Thymus (tissue), 11 donors: ENCODE measurements at regions not wholly inside any gene's neighbourhood (a gene's known extent, or its start where the extent isn't known, plus 50 kb on each side); places are given as distances from the start of the nearest gene placed in this dataset.
"Not testable (repeated sequence)": the region's sequence is repeated elsewhere in the genome, so short reads cannot be mapped to it uniquely, and the experiment has no call there.

Experiments used
- DNase-seq, 9 donors: peaks; one replicate each; pipeline ENCODE4 v3.0.0-alpha.2; 2013; ENCODE audit warnings: low spot score in 9 of 9, low read depth in 6 of 9, missing footprints in 1 of 9
- H3K27ac ChIP-seq, 2 donors: one replicate each; pipeline ENCODE4 v1.5.1; 2013; ENCODE audit warnings: control low read depth in 1 of 2, low read depth in 1 of 2, low read length in 1 of 2, mild to moderate bottlenecking in 1 of 2, moderate library complexity in 1 of 2
- H3K27me3 ChIP-seq, 2 donors: one replicate each; pipeline ENCODE4 v1.5.1; 2013; ENCODE audit warnings: low read length in 1 of 2; ENCODE audit not compliant: control insufficient read depth in 2 of 2, insufficient read depth in 1 of 2
- H3K36me3 ChIP-seq, 2 donors: one replicate each; pipeline ENCODE4 v1.5.1; 2013; ENCODE audit warnings: low read length in 1 of 2, mild to moderate bottlenecking in 1 of 2, moderate library complexity in 1 of 2; ENCODE audit not compliant: control insufficient read depth in 2 of 2, insufficient read depth in 2 of 2
- H3K4me1 ChIP-seq, 2 donors: one replicate each; pipeline ENCODE4 v1.5.1; 2013; ENCODE audit warnings: low read length in 2 of 2; ENCODE audit not compliant: control insufficient read depth in 2 of 2, insufficient read depth in 2 of 2
- H3K4me3 ChIP-seq, 2 donors: one replicate each; pipeline ENCODE4 v1.5.1; 2013; ENCODE audit warnings: low read length in 2 of 2, control low read depth in 1 of 2, mild to moderate bottlenecking in 1 of 2
- H3K9me3 ChIP-seq, 2 donors: one replicate each; pipeline ENCODE4 v1.5.1; 2013; ENCODE audit warnings: low read length in 1 of 2, mild to moderate bottlenecking in 1 of 2; ENCODE audit not compliant: control insufficient read depth in 2 of 2, insufficient read depth in 1 of 2
- WGBS: extraction: QIAGEN DNeasy Blood & Tissue Kit; methylation state at CpG from one replicate; pipeline ENCODE4 v1.1.7; 2013; 5-methylcytosine and 5-hydroxymethylcytosine counted together
- donor health status: healthy.

DNA sequence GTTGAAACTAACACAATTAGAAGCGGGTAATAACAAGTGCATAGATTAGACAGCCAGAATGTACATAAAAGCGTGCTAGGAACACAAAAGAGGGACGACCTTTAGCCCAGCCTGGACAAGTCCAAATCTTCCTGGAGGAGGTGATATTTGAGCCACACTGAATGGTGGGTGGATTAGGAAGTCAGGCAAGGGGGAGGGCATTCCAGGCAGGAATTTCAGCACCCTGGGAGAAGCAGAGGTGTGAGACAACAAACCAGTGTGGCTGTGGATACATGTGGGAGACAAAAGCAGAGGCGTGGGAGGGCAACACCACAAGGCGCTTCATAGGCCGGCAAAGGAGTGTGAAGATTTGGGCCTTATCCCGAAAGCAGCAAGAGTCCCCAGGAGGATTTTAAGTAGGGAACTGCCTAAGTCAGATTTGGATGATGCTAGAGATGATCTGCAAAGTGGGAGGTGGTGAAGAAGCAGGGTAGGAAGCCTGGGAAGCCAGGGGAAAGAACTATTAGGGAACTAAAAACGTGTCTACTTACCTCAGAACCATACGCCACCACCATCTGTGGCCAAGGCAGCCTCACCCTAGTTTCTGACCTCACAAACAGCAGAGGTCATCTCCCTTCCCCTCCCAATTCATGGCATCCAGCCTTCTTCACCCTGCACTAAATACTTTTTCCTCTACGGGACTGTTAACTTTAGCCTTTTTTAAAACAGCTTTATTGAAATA lies 81.8 kb downstream of the GLUL start:
- no peak overlapping the region for H3K27ac ChIP-seq
- H3K4me3 ChIP-seq, result no peak overlapping the region
- no peak for DNase-seq
- no peaks in the 10 kb centered on the region for H3K27me3 ChIP-seq
- H3K36me3 ChIP-seq, result no peaks in the 10 kb centered on the region
- H3K4me1 ChIP-seq, result no peaks in the 10 kb centered on the region
- whole genome bisulfite sequencing, result 92% methylated on average over 10 of the region's 10 CpGs
- H3K9me3 ChIP-seq, result no peaks in the 10 kb centered on the region

DNA sequence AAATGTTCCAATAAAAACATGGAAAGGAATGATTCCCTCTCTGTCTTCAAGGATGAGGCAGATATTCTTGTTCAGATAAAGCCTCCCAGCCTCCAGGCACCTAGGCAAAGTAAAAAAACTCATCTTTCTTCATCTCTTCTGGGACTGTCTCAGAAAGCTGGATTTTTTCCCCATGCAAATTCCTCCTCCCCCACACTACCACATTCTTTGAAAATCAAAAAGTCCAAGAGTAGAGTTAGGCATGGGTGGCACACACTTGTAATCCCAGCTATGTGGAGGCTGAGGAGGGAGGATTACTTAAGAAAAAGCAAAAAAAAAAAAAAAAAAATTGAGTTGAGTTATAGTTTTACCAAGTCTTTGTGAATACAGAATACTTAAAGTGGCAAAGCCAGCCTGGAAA lies 82.8 kb downstream of the GLUL start:
- Histone ChIP-seq H3K27ac (no peak overlapping the region), H3K4me1 (no peaks in the 10 kb centered on the region), H3K36me3 (no peaks in the 10 kb centered on the region), H3K9me3 (no peaks in the 10 kb centered on the region), H3K4me3 (no peak overlapping the region), H3K27me3 (no peaks in the 10 kb centered on the region)
- DNase-seq, result no peak

DNA sequence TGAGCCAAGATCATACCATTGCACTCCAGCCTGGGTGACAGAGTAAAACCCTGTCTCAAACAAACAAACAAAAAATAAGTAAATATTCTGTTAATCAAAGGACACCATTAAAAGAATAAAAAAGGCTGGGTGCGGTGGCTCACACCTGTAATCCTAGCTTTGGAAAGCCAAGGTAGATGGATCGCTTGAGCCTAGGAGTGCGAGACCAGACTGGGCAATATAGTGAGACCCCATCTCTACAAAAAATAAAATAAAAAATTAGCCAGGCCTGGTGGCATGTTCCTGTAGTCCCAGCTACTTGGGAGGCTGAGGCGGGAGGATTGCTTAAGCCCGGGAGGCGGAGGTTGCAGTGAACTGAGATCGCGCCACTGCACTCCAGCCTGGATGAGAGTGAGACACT lies 84.1 kb downstream of the GLUL start:
- H3K36me3 ChIP-seq, H3K27ac ChIP-seq, H3K9me3 ChIP-seq, H3K27me3 ChIP-seq, H3K4me3 ChIP-seq, H3K4me1 ChIP-seq, DNase-seq: not testable (repeated sequence)
- 98% methylated on average over 8 of the region's 8 CpGs for WGBS

DNA sequence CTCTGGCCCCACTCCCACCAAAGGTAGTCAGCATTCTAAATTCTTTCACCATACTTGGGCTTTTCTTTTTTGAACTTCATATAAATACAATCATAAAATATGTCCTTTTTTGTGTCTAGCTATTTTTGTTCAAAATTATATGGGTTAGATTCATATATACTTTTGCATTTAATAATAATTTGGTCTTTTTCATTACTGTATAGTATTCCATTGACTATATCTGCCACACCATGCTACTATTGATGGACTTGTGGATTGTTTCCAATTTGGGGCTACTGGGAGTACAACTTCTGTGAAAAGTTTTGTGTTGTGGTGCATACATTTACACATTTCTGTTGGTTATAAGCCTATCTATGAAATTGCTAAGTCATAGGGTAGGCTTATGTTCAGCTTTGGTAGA lies 85.7 kb downstream of the GLUL start:
- Histone ChIP-seq H3K4me1 (peaks cover 15 to 18% of the 10 kb centered on the region in 2 donors), H3K27me3 (no peaks in the 10 kb centered on the region), H3K4me3 (no peak overlapping the region), H3K9me3 (peaks cover 0 to 3% of the 10 kb centered on the region in 2 donors), H3K27ac (no peak overlapping the region), H3K36me3 (no peaks in the 10 kb centered on the region)
- no peak for DNase-seq

DNA sequence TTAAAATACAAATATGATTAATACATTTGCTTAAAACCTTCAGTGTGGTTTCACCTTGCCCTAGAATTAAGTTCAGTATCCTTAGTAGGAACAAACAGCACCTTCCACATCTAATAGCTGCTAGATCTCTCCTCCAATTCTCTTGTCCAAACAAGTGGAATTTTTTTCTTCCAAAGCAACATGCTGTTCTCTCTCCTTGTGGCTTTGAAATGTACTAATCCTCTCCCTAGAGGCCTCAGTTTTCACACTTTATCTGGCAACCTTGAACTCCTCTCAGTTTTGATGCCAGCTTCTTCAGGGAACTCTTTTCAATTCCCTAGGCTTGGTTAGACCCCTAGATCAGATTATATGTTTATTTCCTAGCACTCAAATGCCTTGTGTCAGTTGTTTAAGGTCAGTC lies 87.0 kb downstream of the GLUL start:
- DNase-seq, result no peak
- H3K27me3 ChIP-seq, result no peaks in the 10 kb centered on the region
- peaks cover 0 to 3% of the 10 kb centered on the region in 2 donors for H3K9me3 ChIP-seq
- H3K27ac ChIP-seq, result no peak overlapping the region
- no peaks in the 10 kb centered on the region for H3K36me3 ChIP-seq
- H3K4me3 ChIP-seq, result no peak overlapping the region
- H3K4me1 ChIP-seq, result peaks cover 24 to 30% of the 10 kb centered on the region in 2 donors

DNA sequence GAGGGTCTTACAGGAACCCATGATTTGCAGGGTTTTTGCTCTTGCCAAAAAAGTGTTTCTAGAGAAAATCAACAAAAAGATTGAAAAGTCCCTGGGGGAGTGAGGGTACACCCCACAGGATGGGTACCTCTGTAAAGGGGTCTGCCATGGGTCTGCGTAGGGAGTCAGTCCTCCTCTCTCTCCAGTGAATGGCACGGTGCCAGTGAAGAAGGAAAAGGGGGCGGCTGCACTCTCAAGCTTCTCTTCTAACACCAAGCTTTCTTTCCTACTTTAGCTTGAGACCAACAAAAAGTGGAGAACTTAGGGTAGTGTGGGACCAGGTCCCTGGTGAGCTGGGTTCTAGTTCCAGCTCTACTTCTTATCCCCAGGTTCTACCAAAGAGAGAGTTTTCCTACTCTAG lies 87.4 kb downstream of the GLUL start:
- 88% methylated on average over 3 of the region's 3 CpGs for WGBS
- DNase-seq, result no peak
- Histone ChIP-seq H3K36me3 (no peaks in the 10 kb centered on the region), H3K4me1 (peaks cover 24 to 34% of the 10 kb centered on the region in 2 donors), H3K27ac (no peak overlapping the region), H3K9me3 (peaks cover 0 to 3% of the 10 kb centered on the region in 2 donors), H3K27me3 (no peaks in the 10 kb centered on the region), H3K4me3 (no peak overlapping the region)

DNA sequence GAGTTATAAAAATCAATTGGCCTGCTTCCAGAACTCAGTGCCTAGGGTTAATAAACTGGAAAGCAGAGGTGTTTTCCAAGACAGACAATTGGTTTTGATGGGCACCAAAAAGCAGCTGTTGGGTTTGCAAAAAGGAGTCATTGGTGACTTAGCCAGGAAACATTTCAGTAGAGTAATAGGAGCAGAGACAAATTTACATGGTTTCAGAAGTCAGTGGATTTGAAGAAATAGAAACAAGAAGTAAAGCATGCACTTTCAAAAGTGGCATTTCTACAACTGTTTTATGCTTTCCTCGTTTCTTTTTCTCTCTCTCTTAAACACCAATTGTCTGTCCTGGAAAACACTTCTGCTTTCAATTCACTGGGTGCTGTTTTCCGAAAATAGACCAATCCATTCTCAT lies 87.8 kb downstream of the GLUL start:
- Histone ChIP-seq H3K4me3 (no peak overlapping the region), H3K9me3 (peaks cover 0 to 3% of the 10 kb centered on the region in 2 donors), H3K27me3 (no peaks in the 10 kb centered on the region), H3K36me3 (no peaks in the 10 kb centered on the region), H3K27ac (no peak overlapping the region), H3K4me1 (peaks cover 24 to 37% of the 10 kb centered on the region in 2 donors)
- no peak for DNase-seq
- WGBS, result 48% methylated on average over 2 of the region's 2 CpGs

DNA sequence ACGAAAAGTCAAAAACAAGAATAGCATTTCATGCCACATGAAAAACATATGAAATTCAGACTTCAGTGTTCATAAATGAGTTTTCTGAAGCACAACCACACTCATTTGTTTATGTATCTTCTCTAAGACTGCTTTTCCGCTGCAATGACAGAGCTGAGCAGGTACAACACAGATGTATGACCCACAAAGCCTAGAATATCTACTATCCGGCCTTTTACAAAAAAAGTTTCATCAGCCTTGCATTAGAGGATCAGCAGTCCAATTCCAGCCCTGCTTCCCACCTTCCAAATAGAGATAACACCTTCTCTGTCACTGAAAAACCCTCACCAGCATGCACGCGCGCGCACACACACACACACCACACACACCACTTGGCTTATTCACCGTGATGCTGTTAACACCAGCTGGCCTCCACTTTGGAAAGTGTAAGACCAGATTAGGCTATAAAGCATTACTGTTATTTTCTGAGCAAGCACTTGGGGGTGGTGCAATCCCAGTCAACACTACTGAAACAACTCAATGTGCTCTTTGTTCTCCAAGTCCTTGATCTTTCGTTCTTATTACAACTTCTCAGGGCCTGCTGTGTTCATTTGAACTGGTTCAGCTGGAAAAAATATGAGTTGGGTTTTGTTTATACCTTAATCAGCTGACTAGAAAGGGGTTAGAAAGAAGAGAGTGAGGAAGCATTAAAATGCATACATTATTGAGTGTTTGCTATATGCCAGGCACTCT lies 90.0 kb downstream of the GLUL start:
- H3K27ac ChIP-seq, result peak overlapping the region; percentile 90 to 99
- WGBS, result 74% methylated on average over 9 of the region's 9 CpGs
- no peaks in the 10 kb centered on the region for H3K27me3 ChIP-seq
- no peaks in the 10 kb centered on the region for H3K36me3 ChIP-seq
- H3K9me3 ChIP-seq, result peaks cover 0 to 3% of the 10 kb centered on the region in 2 donors
- DNase-seq, result peak in 8 of 9 donors; percentile 32 to 87 (median 64)
- peaks cover 24 to 42% of the 10 kb centered on the region in 2 donors for H3K4me1 ChIP-seq
- no peak overlapping the region for H3K4me3 ChIP-seq

DNA sequence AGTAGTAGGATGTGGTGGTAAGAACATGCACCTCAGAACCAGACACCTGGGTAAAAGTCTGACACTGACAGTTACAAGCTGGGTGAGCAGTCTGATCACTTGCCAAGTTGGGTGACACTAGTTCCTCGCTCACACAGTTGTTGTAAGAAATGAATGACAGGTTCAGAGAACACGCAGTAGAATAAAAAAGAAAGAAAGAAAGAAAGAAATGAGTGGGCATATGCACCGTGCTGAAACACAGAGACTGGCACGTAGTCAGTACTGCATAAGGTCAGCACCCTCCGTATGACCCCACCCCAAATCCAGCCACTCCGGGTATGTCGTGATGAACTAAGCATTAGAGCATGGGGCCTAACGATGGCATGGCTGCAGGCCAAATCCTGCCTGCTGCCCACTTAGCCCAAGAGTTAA lies 90.6 kb downstream of the GLUL start:
- WGBS, result 44% methylated on average over 8 of the region's 8 CpGs

More for the DNA sequence above, 90.6 kb downstream of the GLUL start:
- peaks cover 0 to 3% of the 10 kb centered on the region in 2 donors for H3K9me3 ChIP-seq
- no peak overlapping the region for H3K4me3 ChIP-seq
- peak in 8 of 9 donors; percentile 50 to 90 (median 74) for DNase-seq
- no peaks in the 10 kb centered on the region for H3K36me3 ChIP-seq
- H3K27me3 ChIP-seq, result no peaks in the 10 kb centered on the region
- H3K4me1 ChIP-seq, result peaks cover 24 to 42% of the 10 kb centered on the region in 2 donors
- peak overlapping the region; percentile 90 to 99 for H3K27ac ChIP-seq
